GM12878 (cell line): ENCODE measurements at regions not wholly inside any gene's neighbourhood (a gene's known extent, or its start where the extent isn't known, plus 50 kb on each side); places are given as distances from the start of the nearest gene placed in this dataset.

ENCODE experiments used
- ATAC-seq: fragments of 200-7000 bp; cut with Tn5 transposase; 3 replicates; pipeline ENCODE4 v1.9.1; 2020; ENCODE audit warnings: mild to moderate bottlenecking, moderate library complexity
- BruUV-seq: library from RNA; stranded (reverse); fragments of 400-500 nt; replicated peaks from 2 replicates; lab custom pipeline; 2021; lab: Mats Ljungman, UMichigan
- CTCF ChIA-PET: fragments of 300-600 bp; sonication (Branson Sonifier 250); formaldehyde crosslinking; extraction: SDS; loops from one replicate; lab custom pipeline; 2021; ENCODE audit warnings: inconsistent platforms; lab: Yijun Ruan, JAX
- POLR2A ChIA-PET: fragments of 350-600 bp; formaldehyde crosslinking; extraction: SDS; loops from one replicate; lab custom pipeline; 2021; ENCODE audit warnings: inconsistent platforms; lab: Charles Lee
- RAD21 ChIA-PET: fragments of 300-600 bp; sonication (Branson Sonifier 250); formaldehyde crosslinking; loops from one replicate; lab custom pipeline; 2023; ENCODE audit warnings: antibody characterized with exemption; ENCODE audit not compliant: unreplicated experiment; lab: Charles Lee
- SMC1A ChIA-PET: fragments of 300-600 bp; sonication (Branson Sonifier 250); formaldehyde crosslinking; loops from one replicate; lab custom pipeline; 2023; ENCODE audit not compliant: unreplicated experiment, uncharacterized antibody; lab: Charles Lee
- DNase-seq: peaks from one replicate; pipeline ENCODE4 v3.0.0-alpha.2; 2011; ENCODE audit warnings: low read depth, low spot score
- FAIRE-seq: peaks from 3 replicates; lab custom pipeline; 2011; peaks lifted over from hg19 to GRCh38; lab: Jason Lieb, UNC
- H2AFZ ChIP-seq: 2 replicates; pipeline ENCODE4 v1.6.0; 2011; ENCODE audit warnings: low read depth, low read length, control low read depth; ENCODE audit not compliant: control insufficient read depth
- H3K27ac ChIP-seq: 2 replicates; pipeline ENCODE4 v1.5.1; 2011; ENCODE audit warnings: control low read depth; ENCODE audit not compliant: control insufficient read depth, insufficient read depth
- H3K27me3 ChIP-seq, 2 experiments: replicated peaks in 1 of 2; 2 replicates each; pipeline versions ENCODE4 v1.6.0 to v1.6.1; 2011; ENCODE audit warnings: low read length in 1 of 2; ENCODE audit not compliant: control insufficient read depth in 2 of 2, insufficient read depth in 2 of 2
- H3K36me3 ChIP-seq, 2 experiments: 2 replicates each; pipeline ENCODE4 v1.5.1; 2011; ENCODE audit warnings: low read length in 1 of 2; ENCODE audit not compliant: control insufficient read depth in 2 of 2, insufficient read depth in 2 of 2
- H3K4me1 ChIP-seq: 2 replicates; pipeline ENCODE4 v1.6.1; 2011; ENCODE audit warnings: mild to moderate bottlenecking, low read length, moderate library complexity, mixed read lengths; ENCODE audit not compliant: control insufficient read depth, insufficient read depth
- H3K4me2 ChIP-seq: 2 replicates; pipeline ENCODE4 v1.6.0; 2011; ENCODE audit warnings: control low read depth; ENCODE audit not compliant: control insufficient read depth, insufficient read depth
- H3K4me3 ChIP-seq: fragments of 200-600 bp; sonication (generic); 2 replicates; pipeline ENCODE4 v1.5.1; 2016
- H3K79me2 ChIP-seq: 2 replicates; pipeline ENCODE4 v1.6.0; 2011; ENCODE audit warnings: low read length; ENCODE audit not compliant: control insufficient read depth, insufficient read depth
- H3K9ac ChIP-seq: 2 replicates; pipeline ENCODE4 v1.8.0; 2011; ENCODE audit warnings: low read length, control low read depth, mixed read lengths; ENCODE audit not compliant: control insufficient read depth, insufficient read depth
- H3K9me3 ChIP-seq: replicated peaks from 3 replicates; pipeline ENCODE4 v1.5.1; 2011; ENCODE audit warnings: mild to moderate bottlenecking, low read length; ENCODE audit not compliant: control insufficient read depth, insufficient read depth
- H4K20me1 ChIP-seq: 2 replicates; pipeline ENCODE4 v1.6.0; 2011; ENCODE audit not compliant: control insufficient read depth, insufficient read depth
- ASH2L ChIP-seq: fragments of 300-600, 200-600 bp; sonication (generic); IDR thresholded peaks from 2 replicates; pipeline ENCODE4 v1.6.1; 2017; ENCODE audit warnings: low read depth, mild to moderate bottlenecking, borderline replicate concordance
- BHLHE40 ChIP-seq, 2 experiments: fragments of 450-650 bp in 1 of 2; IDR thresholded peaks; 2 replicates each; pipeline ENCODE4 v1.6.1; 2011 to 2017; ENCODE audit warnings: low read depth in 2 of 2, borderline replicate concordance in 1 of 2, improper control_type of control experiment in 1 of 2, low read length in 1 of 2, mild to moderate bottlenecking in 1 of 2
- CBFB ChIP-seq: IDR thresholded peaks from 2 replicates; pipeline ENCODE4 v1.6.1; 2016; ENCODE audit warnings: antibody characterized with exemption, low read depth
- ETV6 ChIP-seq, 2 experiments: fragments of 450-650 bp in 1 of 2; IDR thresholded peaks in 1 of 2; conservative IDR thresholded peaks in 1 of 2; 2 replicates each; pipeline ENCODE4 v1.6.1; 2014; ENCODE audit warnings: antibody characterized with exemption in 1 of 2, borderline replicate concordance in 1 of 2, low read depth in 1 of 2, mild to moderate bottlenecking in 1 of 2, moderate library complexity in 1 of 2
- NBN ChIP-seq: fragments of 450-650 bp; IDR thresholded peaks from 2 replicates; pipeline ENCODE4 v1.6.1; 2016
- RELA ChIP-seq: fragments of 450-650 bp; IDR thresholded peaks from 2 replicates; pipeline ENCODE4 v1.8.0; 2014; ENCODE audit warnings: borderline replicate concordance; ENCODE audit not compliant: partially characterized antibody
- SREBF2 ChIP-seq: IDR thresholded peaks from 2 replicates; pipeline ENCODE4 v1.6.1; 2012; ENCODE audit warnings: mild to moderate bottlenecking, low read length
- TARDBP ChIP-seq: IDR thresholded peaks from 2 replicates; pipeline ENCODE4 v1.6.1; 2016; ENCODE audit warnings: borderline replicate concordance
- TCF7 ChIP-seq: IDR thresholded peaks from 2 replicates; pipeline ENCODE4 v1.6.1; 2014; ENCODE audit warnings: antibody characterized with exemption, borderline replicate concordance
- ZNF622 ChIP-seq: fragments of 450-650 bp; IDR thresholded peaks from 2 replicates; pipeline ENCODE4 v1.6.1; 2017; ENCODE audit warnings: mild to moderate bottlenecking, inconsistent platforms
- WGBS: methylation state at CpG from one replicate; pipeline ENCODE4 v1.1.6; 2016; ENCODE audit warnings: low lambda C conversion rate; ENCODE audit not compliant: insufficient replicate concordance, insufficient coverage; ENCODE audit errors: missing lambda C conversion rate; 5-methylcytosine and 5-hydroxymethylcytosine counted together
- in situ Hi-C: fragments of 300-500 bp; cut with MboI; formaldehyde crosslinking; loops from 9 replicates; pipeline ENCODE4 v1.14.3; 2018; ENCODE audit warnings: mixed read lengths
- intact Hi-C: fragments of 100-400 bp; cut with micrococcal nuclease; formaldehyde crosslinking; loops from one replicate; pipeline ENCODE4 v1.14.2; 2022; ENCODE audit not compliant: unreplicated experiment
- TF ChIP-seq, protein P1 (sequence below): IDR thresholded peaks from 2 replicates; pipeline ENCODE4 v1.6.1; 2011; ENCODE audit warnings: borderline replicate concordance, low read depth, mild to moderate bottlenecking, moderate library complexity, mixed read lengths, low read length; ENCODE audit not compliant: insufficient read depth; ENCODE audit errors: extremely low read length
- TF ChIP-seq, protein P2 (sequence below): fragments of 450-650 bp; IDR thresholded peaks from 2 replicates; pipeline ENCODE4 v1.6.1; 2017; ENCODE audit warnings: mild to moderate bottlenecking, moderate library complexity

- no peaks in the 10 kb centered on the region for H3K4me1 ChIP-seq
- in situ Hi-C loops, result no loop called here
- ChIA-PET CTCF (interaction anchor here (1.4 to 1.7 kb wide), 2 partner anchors 12 to 23 kb away, joined by 3 read pairs; no protein-coding TSS in a partner anchor), RAD21 (no interaction called here), POLR2A (no interaction called here), SMC1A (no interaction called here)
- H3K79me2 ChIP-seq, result no peaks in the 10 kb centered on the region
- H3K36me3 ChIP-seq, result no peaks in the 10 kb centered on the region
- no peak overlapping the region for H2AFZ ChIP-seq
- H3K27me3 ChIP-seq, result no peaks in the 10 kb centered on the region; a peak in 2 of 4 replicates
- H3K4me3 ChIP-seq, result no peak overlapping the region
- intact Hi-C loops, result no loop called here
- WGBS, result 35% methylated on average over 3 of the region's 3 CpGs
- no peak for FAIRE-seq
- no peaks in the 10 kb centered on the region for H3K9me3 ChIP-seq
- H4K20me1 ChIP-seq, result no peaks in the 10 kb centered on the region
- H3K27ac ChIP-seq, result no peak overlapping the region
- no peak overlapping the region for H3K4me2 ChIP-seq
- no peak overlapping the region for H3K9ac ChIP-seq
- no peak for ATAC-seq
- BruUV-seq, result no TSS peak
- DNase-seq, result no peak
- TF ChIP-seq ASH2L (no peak), BHLHE40 (IDR thresholded peaks at IDR 0.05; ENCODE audit: borderline replicate concordance in 1 of 2, low read depth in 2 of 2, low read length in 1 of 2) (no peak)
- TF ChIP-seq, protein P1, sequence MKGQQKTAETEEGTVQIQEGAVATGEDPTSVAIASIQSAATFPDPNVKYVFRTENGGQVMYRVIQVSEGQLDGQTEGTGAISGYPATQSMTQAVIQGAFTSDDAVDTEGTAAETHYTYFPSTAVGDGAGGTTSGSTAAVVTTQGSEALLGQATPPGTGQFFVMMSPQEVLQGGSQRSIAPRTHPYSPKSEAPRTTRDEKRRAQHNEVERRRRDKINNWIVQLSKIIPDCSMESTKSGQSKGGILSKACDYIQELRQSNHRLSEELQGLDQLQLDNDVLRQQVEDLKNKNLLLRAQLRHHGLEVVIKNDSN, result no peak
Observed at GRCh38 chr2:150156415-150156814, 331.1 kb downstream of the RND3 start.

DNA sequence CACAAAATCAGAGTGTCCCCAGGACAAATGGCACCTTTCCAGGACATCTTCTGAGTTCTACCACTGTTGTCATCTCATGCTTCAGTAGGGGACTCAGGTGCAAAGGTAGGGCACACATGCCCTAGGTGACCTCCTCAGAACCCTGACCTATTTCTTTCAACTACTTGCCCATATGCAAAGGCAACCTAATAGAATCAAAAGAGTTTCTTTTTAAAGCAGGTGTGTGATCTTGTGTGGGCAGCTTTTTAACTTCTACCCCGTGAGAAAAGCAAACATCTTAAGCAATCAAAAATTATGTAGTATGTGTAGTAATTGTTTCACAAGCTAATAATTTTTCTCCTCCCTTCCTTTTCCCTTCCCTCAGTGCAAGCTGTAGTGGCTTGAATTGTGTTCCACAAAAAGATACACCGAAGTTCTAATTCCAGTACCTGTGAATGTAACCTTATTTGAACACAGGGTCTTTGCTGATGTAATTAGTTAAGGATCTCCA, 333.1 kb downstream of the RND3 start:
- WGBS, result 0% methylated on average over 2 of the region's 2 CpGs
- in situ Hi-C loops, result no loop called here
- no peak overlapping the region for H2AFZ ChIP-seq

More for the DNA sequence above, 333.1 kb downstream of the RND3 start:
- Histone ChIP-seq H3K9me3 (no peaks in the 10 kb centered on the region), H4K20me1 (no peaks in the 10 kb centered on the region), H3K4me2 (no peak overlapping the region), H3K4me3 (no peak overlapping the region), H3K9ac (no peak overlapping the region), H3K27me3 (no peaks in the 10 kb centered on the region; a peak in 2 of 4 replicates), H3K4me1 (no peaks in the 10 kb centered on the region), H3K27ac (no peak overlapping the region), H3K79me2 (no peaks in the 10 kb centered on the region), H3K36me3 (no peaks in the 10 kb centered on the region)
- ChIA-PET RAD21 (no interaction called here), POLR2A (interaction anchor here (0.5 kb wide), 1 partner anchor 576 kb away, joined by 3 read pairs; no protein-coding TSS in a partner anchor), SMC1A (interaction anchor here (0.9 to 1.3 kb wide), 2 partner anchors 9 to 12 kb away, joined by 3 to 4 read pairs; no protein-coding TSS in a partner anchor), CTCF (no interaction called here)
- no peak for DNase-seq
- intact Hi-C loops, result no loop called here
- ATAC-seq, result no peak
- no peak for FAIRE-seq
- no peak for TF ChIP-seq ETV6 (conservative IDR thresholded peaks at IDR 0.05 in 1 of 2, IDR thresholded peaks at IDR 0.05 in 1 of 2; ENCODE audit: borderline replicate concordance in 1 of 2, low read depth in 1 of 2)
- no peak for TF ChIP-seq TARDBP
- no peak for TF ChIP-seq CBFB
- no peak for TF ChIP-seq SREBF2
- TF ChIP-seq ZNF622, result no peak
- TF ChIP-seq NBN, result no peak
- TF ChIP-seq RELA, result no peak
- TF ChIP-seq, protein P2, sequence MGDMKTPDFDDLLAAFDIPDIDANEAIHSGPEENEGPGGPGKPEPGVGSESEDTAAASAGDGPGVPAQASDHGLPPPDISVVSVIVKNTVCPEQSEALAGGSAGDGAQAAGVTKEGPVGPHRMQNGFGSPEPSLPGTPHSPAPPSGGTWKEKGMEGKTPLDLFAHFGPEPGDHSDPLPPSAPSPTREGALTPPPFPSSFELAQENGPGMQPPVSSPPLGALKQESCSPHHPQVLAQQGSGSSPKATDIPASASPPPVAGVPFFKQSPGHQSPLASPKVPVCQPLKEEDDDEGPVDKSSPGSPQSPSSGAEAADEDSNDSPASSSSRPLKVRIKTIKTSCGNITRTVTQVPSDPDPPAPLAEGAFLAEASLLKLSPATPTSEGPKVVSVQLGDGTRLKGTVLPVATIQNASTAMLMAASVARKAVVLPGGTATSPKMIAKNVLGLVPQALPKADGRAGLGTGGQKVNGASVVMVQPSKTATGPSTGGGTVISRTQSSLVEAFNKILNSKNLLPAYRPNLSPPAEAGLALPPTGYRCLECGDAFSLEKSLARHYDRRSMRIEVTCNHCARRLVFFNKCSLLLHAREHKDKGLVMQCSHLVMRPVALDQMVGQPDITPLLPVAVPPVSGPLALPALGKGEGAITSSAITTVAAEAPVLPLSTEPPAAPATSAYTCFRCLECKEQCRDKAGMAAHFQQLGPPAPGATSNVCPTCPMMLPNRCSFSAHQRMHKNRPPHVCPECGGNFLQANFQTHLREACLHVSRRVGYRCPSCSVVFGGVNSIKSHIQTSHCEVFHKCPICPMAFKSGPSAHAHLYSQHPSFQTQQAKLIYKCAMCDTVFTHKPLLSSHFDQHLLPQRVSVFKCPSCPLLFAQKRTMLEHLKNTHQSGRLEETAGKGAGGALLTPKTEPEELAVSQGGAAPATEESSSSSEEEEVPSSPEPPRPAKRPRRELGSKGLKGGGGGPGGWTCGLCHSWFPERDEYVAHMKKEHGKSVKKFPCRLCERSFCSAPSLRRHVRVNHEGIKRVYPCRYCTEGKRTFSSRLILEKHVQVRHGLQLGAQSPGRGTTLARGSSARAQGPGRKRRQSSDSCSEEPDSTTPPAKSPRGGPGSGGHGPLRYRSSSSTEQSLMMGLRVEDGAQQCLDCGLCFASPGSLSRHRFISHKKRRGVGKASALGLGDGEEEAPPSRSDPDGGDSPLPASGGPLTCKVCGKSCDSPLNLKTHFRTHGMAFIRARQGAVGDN, result no peak
- TF ChIP-seq TCF7, result no peak
- no TSS peak for BruUV-seq
